ENCODE measurements at regions not wholly inside any gene's neighbourhood (a gene's known extent, or its start where the extent isn't known, plus 50 kb on each side); places are given as distances from the start of the nearest gene placed in this dataset.

DNA sequence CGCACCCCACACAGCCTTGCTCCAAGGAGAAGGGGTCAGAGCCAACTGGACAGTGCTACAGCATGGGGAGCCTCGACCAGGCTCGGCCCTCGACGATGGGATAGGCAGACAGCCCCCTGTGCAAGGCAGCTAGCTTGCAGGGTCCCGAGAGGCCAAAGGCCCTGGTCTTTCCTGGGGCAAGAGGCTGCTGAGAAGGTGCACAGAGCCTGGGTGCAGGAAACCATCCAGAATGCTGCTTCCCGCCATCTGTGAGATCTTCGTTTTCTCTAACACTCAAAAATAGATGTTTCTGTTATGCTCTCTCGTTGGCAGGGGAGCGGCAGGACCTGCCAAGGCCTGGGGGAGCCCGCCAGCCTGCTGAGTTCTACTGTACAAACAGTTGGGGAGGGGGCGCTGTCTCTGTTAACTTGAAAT, 168.0 kb upstream of the RTL1 start:
- TF ChIP-seq PAX5 (IDR thresholded peaks at IDR 0.05; ENCODE audit: insufficient read depth, low read length, severe bottlenecking) (no peak), SPI1 (IDR thresholded peaks at IDR 0.05; ENCODE audit: low read depth, low read length) (no peak), POLR2AphosphoS5 (IDR thresholded peaks at IDR 0.05; ENCODE audit: low read depth, low read length) (no peak), POLR2A (IDR thresholded peaks at IDR 0.05; ENCODE audit: low read depth, low read length) (no peak), POU2F2 (IDR thresholded peaks at IDR 0.05; ENCODE audit: low read depth, low read length) (no peak), TAF1 (IDR thresholded peaks at IDR 0.05; ENCODE audit: low read depth, low read length) (no peak)
- DNase-seq (ENCODE audit: insufficient read length, low spot score) (no peak), FAIRE-seq (no peak)

DNA sequence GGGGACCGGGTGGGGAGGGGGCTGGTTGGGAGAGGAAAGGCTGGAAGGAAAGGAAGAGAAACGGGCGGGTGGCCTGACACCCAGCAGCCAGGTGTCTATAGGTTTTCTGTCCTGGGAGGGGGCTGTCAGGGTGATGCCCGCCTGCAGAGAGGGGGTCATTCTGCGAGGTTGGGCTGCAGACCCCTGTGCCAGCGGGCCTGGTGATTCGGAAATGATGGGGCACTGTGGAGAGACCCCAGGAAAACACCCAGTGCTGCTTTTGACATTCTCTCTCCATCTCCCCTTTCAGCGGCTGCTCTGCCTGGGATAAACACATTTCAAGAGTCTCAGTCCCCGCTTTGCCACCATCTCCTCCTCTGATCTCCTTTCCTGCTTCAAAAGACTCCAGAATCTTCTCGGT, 168.5 kb upstream of the RTL1 start:
- FAIRE-seq = no peak
- no peak for TF ChIP-seq POLR2A (IDR thresholded peaks at IDR 0.05; ENCODE audit: low read depth, low read length)
- no peak for TF ChIP-seq SPI1 (IDR thresholded peaks at IDR 0.05; ENCODE audit: low read depth, low read length)
- TF ChIP-seq TAF1 (IDR thresholded peaks at IDR 0.05; ENCODE audit: low read depth, low read length) = no peak
- TF ChIP-seq PAX5 (IDR thresholded peaks at IDR 0.05; ENCODE audit: insufficient read depth, low read length, severe bottlenecking) = no peak
- no peak for DNase-seq (ENCODE audit: insufficient read length, low spot score)

- no peak for TF ChIP-seq SPI1 (IDR thresholded peaks at IDR 0.05; ENCODE audit: low read depth, low read length)
- no peak for TF ChIP-seq POLR2AphosphoS5 (IDR thresholded peaks at IDR 0.05; ENCODE audit: low read depth, low read length)
- TF ChIP-seq POU2F2 (IDR thresholded peaks at IDR 0.05; ENCODE audit: low read depth, low read length) = no peak
- no peak for TF ChIP-seq PAX5 (IDR thresholded peaks at IDR 0.05; ENCODE audit: insufficient read depth, low read length, severe bottlenecking)
- DNase-seq (ENCODE audit: insufficient read length, low spot score) (no peak), FAIRE-seq (no peak)
These were observed 169.0 kb upstream of the RTL1 start for GRCh38 chr14:101072531-101072930.

DNA sequence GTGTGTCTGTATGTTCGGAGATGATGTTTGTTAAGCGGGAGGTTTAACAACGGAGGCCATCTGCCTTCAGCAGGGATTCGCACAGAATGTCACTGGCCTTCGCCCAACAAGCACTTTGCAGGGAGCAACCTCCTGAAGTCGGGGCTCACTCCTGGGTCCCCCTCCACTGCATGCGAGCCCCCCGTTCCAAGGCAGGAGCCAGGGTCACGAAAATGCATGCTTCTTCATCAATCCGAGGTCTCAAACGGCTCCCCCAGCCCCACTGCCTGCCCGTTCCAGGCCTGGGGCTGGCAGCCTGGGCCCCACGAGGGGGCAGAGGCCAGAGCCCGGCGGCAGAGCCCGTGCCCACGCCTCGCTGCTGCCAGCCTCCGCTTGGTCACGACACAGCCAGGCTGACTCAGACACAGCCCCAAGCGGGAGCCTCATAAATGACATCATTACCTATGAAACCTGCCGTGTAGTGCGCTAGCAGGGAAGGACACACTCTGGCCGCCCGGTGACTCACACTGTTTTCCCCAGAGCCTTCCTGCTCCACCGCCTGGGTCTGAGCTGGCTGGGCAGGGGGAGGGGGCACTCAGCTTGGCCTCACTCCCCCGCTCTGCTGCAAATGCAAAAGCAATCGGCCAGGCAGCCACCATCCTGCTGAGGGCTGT, 169.5 kb upstream of the RTL1 start:
- no peak for DNase-seq (ENCODE audit: insufficient read length, low spot score)
- TF ChIP-seq PAX5 (IDR thresholded peaks at IDR 0.05; ENCODE audit: insufficient read depth, low read length, severe bottlenecking) (no peak), POLR2AphosphoS5 (IDR thresholded peaks at IDR 0.05; ENCODE audit: low read depth, low read length) (no peak), TAF1 (IDR thresholded peaks at IDR 0.05; ENCODE audit: low read depth, low read length) (no peak), POU2F2 (IDR thresholded peaks at IDR 0.05; ENCODE audit: low read depth, low read length) (no peak), SPI1 (IDR thresholded peaks at IDR 0.05; ENCODE audit: low read depth, low read length) (no peak), POLR2A (IDR thresholded peaks at IDR 0.05; ENCODE audit: low read depth, low read length) (no peak)
- FAIRE-seq = no peak

GRCh38 chr14:101073598-101073965, 170.1 kb upstream of the RTL1 start:
- FAIRE-seq = no peak
- TF ChIP-seq TAF1 (IDR thresholded peaks at IDR 0.05; ENCODE audit: low read depth, low read length) (no peak), POLR2A (IDR thresholded peaks at IDR 0.05; ENCODE audit: low read depth, low read length) (no peak), POU2F2 (IDR thresholded peaks at IDR 0.05; ENCODE audit: low read depth, low read length) (no peak), PAX5 (IDR thresholded peaks at IDR 0.05; ENCODE audit: insufficient read depth, low read length, severe bottlenecking) (no peak), POLR2AphosphoS5 (IDR thresholded peaks at IDR 0.05; ENCODE audit: low read depth, low read length) (no peak), SPI1 (IDR thresholded peaks at IDR 0.05; ENCODE audit: low read depth, low read length) (no peak)
- DNase-seq (ENCODE audit: insufficient read length, low spot score) = no peak

DNA sequence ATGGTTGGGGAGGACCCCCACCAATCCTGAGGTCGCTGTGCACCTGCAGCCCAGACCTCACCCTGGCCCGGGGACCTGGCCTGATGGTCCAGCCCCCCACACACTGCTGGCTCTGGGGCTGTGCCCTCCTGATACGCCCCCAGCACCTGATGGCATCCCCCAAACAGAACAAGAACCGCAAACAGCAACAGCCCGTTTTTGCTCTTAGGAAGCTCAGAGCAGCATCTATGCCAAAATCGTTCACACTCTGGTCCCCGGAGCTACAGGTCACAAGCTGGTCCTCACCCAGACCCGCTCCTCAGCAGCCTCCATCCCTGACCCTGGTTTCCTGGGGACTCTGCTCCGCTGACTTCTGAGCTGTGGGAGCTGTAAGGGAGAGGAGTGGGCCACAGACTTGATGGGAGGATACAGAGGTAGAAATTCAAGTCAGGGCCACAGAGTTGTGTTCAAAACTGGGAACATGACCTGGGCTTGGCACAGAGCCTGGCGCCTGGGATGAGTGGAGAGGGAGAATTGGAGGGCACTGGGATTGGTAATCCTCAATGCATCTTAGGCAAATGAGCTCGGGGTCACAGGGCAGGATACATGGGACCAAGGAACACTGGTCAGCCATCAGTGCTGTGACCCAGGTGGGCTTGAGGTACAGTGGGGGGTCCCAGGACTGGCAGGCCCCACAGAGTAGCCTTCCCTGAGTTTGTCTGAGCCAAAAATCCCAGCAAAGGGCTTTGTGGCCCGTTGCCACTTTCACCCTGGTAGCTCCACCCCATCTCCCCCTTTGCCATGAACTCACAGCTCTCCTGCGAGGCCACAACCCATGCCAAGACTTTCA, 170.9 kb upstream of the RTL1 start:
- DNase-seq (ENCODE audit: insufficient read length, low spot score) (no peak), FAIRE-seq (no peak)
- TF ChIP-seq POLR2A (IDR thresholded peaks at IDR 0.05; ENCODE audit: low read depth, low read length) = no peak
- TF ChIP-seq POU2F2 (IDR thresholded peaks at IDR 0.05; ENCODE audit: low read depth, low read length) = no peak
- TF ChIP-seq PAX5 (IDR thresholded peaks at IDR 0.05; ENCODE audit: insufficient read depth, low read length, severe bottlenecking) = no peak
- TF ChIP-seq TAF1 (IDR thresholded peaks at IDR 0.05; ENCODE audit: low read depth, low read length) = no peak
- TF ChIP-seq POLR2AphosphoS5 (IDR thresholded peaks at IDR 0.05; ENCODE audit: low read depth, low read length) = no peak
- TF ChIP-seq SPI1 (IDR thresholded peaks at IDR 0.05; ENCODE audit: low read depth, low read length) = no peak

DNA sequence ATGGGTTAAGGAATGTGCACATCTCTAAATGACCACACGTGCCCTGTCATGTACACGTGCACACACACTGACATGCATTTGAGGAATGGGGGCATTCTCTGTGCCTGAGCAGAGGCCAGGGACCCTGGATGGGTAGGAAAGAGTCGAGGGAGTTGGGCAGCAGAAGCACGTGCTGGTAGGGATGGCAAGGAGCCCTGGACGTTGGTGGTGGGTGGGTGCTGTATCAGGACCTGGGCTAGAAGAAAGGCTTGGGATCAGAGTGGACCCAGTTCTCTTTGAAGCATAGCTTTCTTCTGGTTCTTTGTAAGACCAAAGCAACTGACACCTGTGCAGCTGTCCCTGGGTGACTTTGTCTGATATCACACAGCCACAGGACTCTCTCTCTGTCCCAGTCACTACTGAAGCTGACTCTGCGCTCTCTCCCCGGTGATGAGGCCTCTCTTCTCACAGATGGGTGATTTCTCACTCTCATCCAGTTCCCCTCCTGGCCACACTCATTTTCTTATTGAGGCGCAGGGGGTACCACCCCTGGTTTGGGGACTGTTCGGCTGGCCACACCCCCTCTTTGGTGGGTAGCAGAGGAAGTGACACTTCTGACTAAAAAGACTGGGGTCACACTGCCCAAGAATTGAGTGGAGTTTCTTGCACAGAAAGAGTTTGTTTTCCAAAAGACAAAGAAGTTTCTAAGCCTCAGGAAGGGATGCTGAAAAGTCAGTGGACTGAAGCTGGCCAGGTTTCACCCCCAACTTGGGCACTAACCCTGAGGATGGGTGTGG, 171.7 kb upstream of the RTL1 start:
- TF ChIP-seq POU2F2 (IDR thresholded peaks at IDR 0.05; ENCODE audit: low read depth, low read length) (no peak), TAF1 (IDR thresholded peaks at IDR 0.05; ENCODE audit: low read depth, low read length) (no peak), PAX5 (IDR thresholded peaks at IDR 0.05; ENCODE audit: insufficient read depth, low read length, severe bottlenecking) (no peak), POLR2AphosphoS5 (IDR thresholded peaks at IDR 0.05; ENCODE audit: low read depth, low read length) (no peak), POLR2A (IDR thresholded peaks at IDR 0.05; ENCODE audit: low read depth, low read length) (no peak), SPI1 (IDR thresholded peaks at IDR 0.05; ENCODE audit: low read depth, low read length) (no peak)
- DNase-seq (ENCODE audit: insufficient read length, low spot score) = no peak
- FAIRE-seq = no peak

GRCh38 chr14:101075801-101076413, 172.4 kb upstream of the RTL1 start:
- TF ChIP-seq SPI1 (IDR thresholded peaks at IDR 0.05; ENCODE audit: low read depth, low read length) (no peak), POLR2A (IDR thresholded peaks at IDR 0.05; ENCODE audit: low read depth, low read length) (no peak), POU2F2 (IDR thresholded peaks at IDR 0.05; ENCODE audit: low read depth, low read length) (no peak), PAX5 (IDR thresholded peaks at IDR 0.05; ENCODE audit: insufficient read depth, low read length, severe bottlenecking) (no peak), TAF1 (IDR thresholded peaks at IDR 0.05; ENCODE audit: low read depth, low read length) (no peak), POLR2AphosphoS5 (IDR thresholded peaks at IDR 0.05; ENCODE audit: low read depth, low read length) (no peak)
- DNase-seq (ENCODE audit: insufficient read length, low spot score) (no peak), FAIRE-seq (no peak)
